Activated CD4-positive, alpha-beta T cell treated with anti-CD3 and anti-CD28 coated beads, Interleukin-2, amount 10 ng/mL, durations not matched to agents 7 days and 5 days (primary cell): ENCODE measurements at regions not wholly inside any gene's neighbourhood (a gene's known extent, or its start where the extent isn't known, plus 50 kb on each side); places are given as distances from the start of the nearest gene placed in this dataset.

Experiments used
- CTCF ChIA-PET: fragments of 350-600 bp; sonication (Branson Sonifier 250); formaldehyde crosslinking; loops from one replicate; lab custom pipeline; 2021; ENCODE audit warnings: antibody characterized with exemption; lab: Charles Lee
- POLR2A ChIA-PET: fragments of 350-600 bp; sonication (Branson Sonifier 250); formaldehyde crosslinking; loops from one replicate; lab custom pipeline; 2021; ENCODE audit warnings: antibody characterized with exemption; lab: Charles Lee
- DNase-seq: peaks from one replicate; pipeline ENCODE4 v3.0.0-alpha.2; 2020
- H3K27ac Mint-ChIP-seq: one replicate; pipeline ENCODE4 v1.8.0; 2021; ENCODE audit warnings: mild to moderate bottlenecking, moderate library complexity, mixed read lengths
- H3K27me3 Mint-ChIP-seq: one replicate; pipeline ENCODE4 v1.8.0; 2021; ENCODE audit warnings: mixed read lengths
- H3K36me3 Mint-ChIP-seq: one replicate; pipeline ENCODE4 v1.8.0; 2021; ENCODE audit warnings: low read depth, mixed read lengths
- H3K4me1 Mint-ChIP-seq: one replicate; pipeline ENCODE4 v1.8.0; 2021; ENCODE audit warnings: mixed read lengths
- H3K4me3 Mint-ChIP-seq: one replicate; pipeline ENCODE4 v1.8.0; 2021; ENCODE audit warnings: mild to moderate bottlenecking, moderate library complexity, mixed read lengths
- H3K9me3 Mint-ChIP-seq: one replicate; pipeline ENCODE4 v1.8.0; 2021; ENCODE audit warnings: mixed read lengths

DNA sequence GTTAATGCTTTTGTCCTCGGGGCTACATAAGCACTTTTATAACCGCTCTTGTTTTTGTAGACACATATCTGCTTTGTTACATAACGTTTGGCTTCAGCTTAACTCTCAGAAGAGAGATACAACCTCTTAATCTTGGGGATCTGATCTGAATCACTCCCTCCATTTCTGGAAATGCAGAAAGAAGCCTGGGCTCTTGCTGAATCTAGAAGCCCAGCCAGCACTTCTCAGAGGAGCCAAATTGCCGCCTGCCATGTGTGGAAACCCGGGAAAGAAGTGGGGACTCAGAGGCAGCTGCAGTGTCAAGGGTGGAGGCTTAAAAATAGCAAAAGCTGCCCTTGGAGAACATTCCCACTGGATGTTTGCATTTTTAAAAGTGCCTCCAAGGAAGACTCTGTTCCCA is 69.3 kb upstream of the LDB2 start:
- H3K4me1 Mint-ChIP-seq: no peaks in the 10 kb centered on the region
- H3K27ac Mint-ChIP-seq: no peak overlapping the region
- H3K36me3 Mint-ChIP-seq: no peaks in the 10 kb centered on the region
- ChIA-PET POLR2A (no interaction called here), CTCF (interaction anchor here (0.8 kb wide), 1 partner anchor 10 kb away, joined by 3 read pairs; no protein-coding TSS in a partner anchor)
- H3K4me3 Mint-ChIP-seq: no peak overlapping the region
- peaks cover 2% of the 10 kb centered on the region for H3K27me3 Mint-ChIP-seq
- DNase-seq: no peak
- H3K9me3 Mint-ChIP-seq: no peaks in the 10 kb centered on the region

DNA sequence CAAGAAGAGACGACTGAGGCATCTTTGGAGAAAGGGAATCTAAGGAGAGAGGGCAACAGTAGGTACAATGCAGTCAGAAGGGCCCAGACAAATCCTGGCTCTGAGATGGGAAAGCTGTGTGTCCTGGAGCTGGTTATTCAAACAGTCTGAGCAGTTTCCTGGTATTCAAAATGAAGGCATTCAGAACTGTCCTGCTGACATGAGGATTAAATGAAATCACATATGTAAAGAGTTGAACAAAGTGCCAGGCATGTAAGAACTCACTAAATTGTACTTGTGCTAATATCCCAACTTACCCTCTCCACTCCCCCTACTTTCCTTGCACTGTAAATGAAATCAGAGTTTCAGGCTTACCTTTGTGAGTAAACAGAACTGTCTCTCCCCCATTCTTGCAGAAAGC is 60.9 kb upstream of the LDB2 start:
- no peak for DNase-seq
- Mint-ChIP-seq H3K4me3 (no peak overlapping the region), H3K9me3 (no peaks in the 10 kb centered on the region), H3K36me3 (no peaks in the 10 kb centered on the region), H3K4me1 (no peaks in the 10 kb centered on the region), H3K27ac (no peak overlapping the region), H3K27me3 (no peaks in the 10 kb centered on the region)
- CTCF ChIA-PET: no interaction called here
- POLR2A ChIA-PET: no interaction called here

DNA sequence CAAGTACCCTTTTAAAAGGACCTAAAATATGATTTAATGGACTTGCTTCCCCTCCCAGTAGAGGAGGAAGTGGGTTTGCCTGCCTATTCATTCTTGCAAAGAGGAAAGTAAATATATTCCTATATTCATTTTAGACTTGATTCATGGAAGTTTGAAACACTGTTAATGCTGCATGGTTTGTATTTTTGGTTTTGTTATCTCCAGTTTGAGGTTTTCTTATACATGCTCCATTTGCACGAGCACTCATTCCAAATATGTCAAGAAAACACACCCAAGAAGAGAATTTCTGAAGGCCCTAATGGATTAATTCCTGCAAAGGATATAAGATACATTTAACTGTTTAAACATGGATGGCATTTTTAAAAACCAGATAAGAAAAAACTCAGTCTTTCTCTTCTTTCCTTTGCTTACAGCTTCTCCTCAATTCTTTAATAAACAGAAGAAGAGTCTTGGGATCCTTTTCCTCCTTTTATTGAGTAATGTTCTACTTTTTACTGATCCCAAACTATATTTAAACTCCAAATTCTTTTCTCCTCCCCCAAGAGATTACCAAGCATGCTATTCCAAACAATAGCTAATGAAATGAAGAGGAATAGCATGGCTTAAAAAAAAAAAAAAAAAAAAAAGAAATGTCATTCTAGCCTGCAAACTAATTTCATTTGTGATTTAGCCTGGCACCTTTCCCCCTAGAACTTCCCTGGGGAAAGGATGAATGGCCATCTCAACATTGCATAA is 54.6 kb upstream of the LDB2 start:
- H3K4me3 Mint-ChIP-seq: no peak overlapping the region
- POLR2A ChIA-PET: no interaction called here
- DNase-seq: no peak
- H3K4me1 Mint-ChIP-seq: no peaks in the 10 kb centered on the region
- peaks cover 3% of the 10 kb centered on the region for H3K9me3 Mint-ChIP-seq
- H3K27ac Mint-ChIP-seq: no peak overlapping the region
- CTCF ChIA-PET: no interaction called here
- H3K27me3 Mint-ChIP-seq: peaks cover 6% of the 10 kb centered on the region
- H3K36me3 Mint-ChIP-seq: no peaks in the 10 kb centered on the region

DNA sequence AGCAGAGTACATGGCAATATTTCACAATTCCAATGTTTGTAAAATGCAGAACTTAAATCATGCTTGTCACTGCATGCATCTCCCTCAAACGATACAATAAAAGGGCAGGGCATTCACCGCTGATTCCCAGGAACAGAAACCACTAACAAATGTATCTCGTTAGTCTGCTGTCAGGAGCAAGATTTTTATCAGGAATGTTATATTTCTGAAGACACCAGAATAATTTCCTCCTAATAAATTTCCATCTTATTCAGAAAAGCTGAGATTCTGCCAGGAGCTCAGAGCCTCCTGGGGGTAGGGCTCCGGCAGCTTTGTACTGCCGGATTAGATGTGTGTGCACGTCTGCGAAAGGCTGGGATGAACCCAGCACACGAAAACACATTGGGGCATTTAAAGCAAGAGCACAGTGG is 54.0 kb upstream of the LDB2 start:
- no peak overlapping the region for H3K27ac Mint-ChIP-seq
- ChIA-PET CTCF (no interaction called here), POLR2A (no interaction called here)
- H3K27me3 Mint-ChIP-seq: peaks cover 6% of the 10 kb centered on the region
- no peaks in the 10 kb centered on the region for H3K4me1 Mint-ChIP-seq
- H3K9me3 Mint-ChIP-seq: peaks cover 3% of the 10 kb centered on the region
- no peak overlapping the region for H3K4me3 Mint-ChIP-seq
- H3K36me3 Mint-ChIP-seq: no peaks in the 10 kb centered on the region
- DNase-seq: no peak
